ENCODE measurements at regions not wholly inside any gene's neighbourhood (a gene's known extent, or its start where the extent isn't known, plus 50 kb on each side); places are given as distances from the start of the nearest gene placed in this dataset.

GRCh38 chr2:144578099-144578498 is 58.2 kb upstream of the ZEB2 start:
- Mint-ChIP-seq H3K4me3 (ENCODE audit: low read depth) (no peak overlapping the region), H3K27ac (no peak overlapping the region), H3K4me1 (ENCODE audit: low read depth) (peaks cover 24% of the 10 kb centered on the region), H3K36me3 (ENCODE audit: insufficient read depth) (no peaks in the 10 kb centered on the region), H3K27me3 (no peaks in the 10 kb centered on the region), H3K9me3 (ENCODE audit: low read depth) (no peaks in the 10 kb centered on the region)
- DNase-seq (ENCODE audit: low spot score, unreplicated experiment) = no peak
- no peak for TF ChIP-seq CTCF (IDR thresholded peaks at IDR 0.05; ENCODE audit: unreplicated experiment)

DNA sequence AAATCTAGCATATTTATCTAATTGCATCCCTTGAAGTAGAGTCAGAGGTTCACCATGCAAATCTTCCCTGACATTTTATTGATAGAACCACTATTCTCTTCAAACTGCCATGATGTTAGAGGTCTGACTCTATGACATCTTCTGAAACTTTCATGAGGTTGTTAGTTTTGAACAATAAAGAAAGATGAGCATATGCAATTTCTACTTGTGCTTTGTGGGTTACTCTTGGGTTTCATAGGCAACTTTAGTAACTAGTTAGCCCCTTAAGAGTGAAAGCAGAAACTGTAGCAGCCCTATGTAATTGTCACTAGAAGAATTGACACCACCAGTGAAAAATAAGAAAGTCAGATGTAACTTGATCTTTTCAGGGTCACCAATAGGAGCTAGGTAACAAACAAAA is 53.1 kb upstream of the ZEB2 start:
- no peak overlapping the region for H3K27ac Mint-ChIP-seq
- no peak for TF ChIP-seq CTCF (IDR thresholded peaks at IDR 0.05; ENCODE audit: unreplicated experiment)
- DNase-seq (ENCODE audit: low spot score, unreplicated experiment) = no peak
- no peaks in the 10 kb centered on the region for H3K4me1 Mint-ChIP-seq (ENCODE audit: low read depth)
- H3K9me3 Mint-ChIP-seq (ENCODE audit: low read depth) = no peaks in the 10 kb centered on the region
- no peaks in the 10 kb centered on the region for H3K36me3 Mint-ChIP-seq (ENCODE audit: insufficient read depth)
- no peak overlapping the region for H3K4me3 Mint-ChIP-seq (ENCODE audit: low read depth)
- no peaks in the 10 kb centered on the region for H3K27me3 Mint-ChIP-seq

DNA sequence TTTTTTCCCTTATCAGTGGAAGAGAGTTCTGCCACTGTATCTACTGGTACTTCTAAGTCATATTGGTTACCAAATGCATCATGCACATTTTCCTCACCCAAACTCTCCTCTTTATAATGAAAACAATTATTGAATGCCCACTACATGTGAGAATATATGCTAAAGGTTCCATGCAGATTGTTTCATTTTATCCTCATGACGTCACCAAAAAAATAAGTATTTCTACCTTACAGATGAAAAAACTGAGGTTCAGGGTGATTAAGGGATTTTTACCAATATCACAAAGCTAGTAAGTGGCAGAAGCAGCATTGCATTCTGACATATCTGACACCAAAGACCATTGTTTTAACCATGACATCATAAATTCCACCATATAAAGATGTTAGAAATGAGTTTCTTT is 51.9 kb upstream of the ZEB2 start:
- TF ChIP-seq CTCF (IDR thresholded peaks at IDR 0.05; ENCODE audit: unreplicated experiment) = no peak
- DNase-seq (ENCODE audit: low spot score, unreplicated experiment) = no peak
- Mint-ChIP-seq H3K4me3 (ENCODE audit: low read depth) (no peak overlapping the region), H3K4me1 (ENCODE audit: low read depth) (no peaks in the 10 kb centered on the region), H3K9me3 (ENCODE audit: low read depth) (no peaks in the 10 kb centered on the region), H3K27me3 (no peaks in the 10 kb centered on the region), H3K27ac (no peak overlapping the region), H3K36me3 (ENCODE audit: insufficient read depth) (no peaks in the 10 kb centered on the region)

DNA sequence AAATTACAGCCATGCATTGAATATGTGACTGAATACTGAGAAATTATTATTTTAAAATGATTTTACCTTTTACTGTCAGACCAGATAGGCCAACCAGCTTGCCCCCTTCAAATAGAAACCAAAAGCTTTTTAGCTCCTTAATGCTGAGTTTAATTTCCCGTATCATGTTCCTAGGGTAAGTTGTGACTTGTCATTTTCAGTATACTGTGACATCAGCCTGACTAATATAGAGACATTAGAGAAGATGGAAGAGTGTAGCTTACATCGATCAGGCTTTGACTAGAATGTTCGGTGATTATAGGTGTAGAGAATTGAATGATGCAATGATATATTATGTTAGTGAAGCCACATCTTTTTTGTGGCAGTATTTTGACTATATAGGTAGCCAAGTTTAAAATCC is 50.6 kb upstream of the ZEB2 start:
- Mint-ChIP-seq H3K27me3 (no peaks in the 10 kb centered on the region), H3K36me3 (ENCODE audit: insufficient read depth) (no peaks in the 10 kb centered on the region), H3K4me1 (ENCODE audit: low read depth) (no peaks in the 10 kb centered on the region), H3K4me3 (ENCODE audit: low read depth) (no peak overlapping the region), H3K9me3 (ENCODE audit: low read depth) (no peaks in the 10 kb centered on the region), H3K27ac (no peak overlapping the region)
- DNase-seq (ENCODE audit: low spot score, unreplicated experiment) = no peak
- no peak for TF ChIP-seq CTCF (IDR thresholded peaks at IDR 0.05; ENCODE audit: unreplicated experiment)

All from progenitor cell of endocrine pancreas (in vitro differentiated cells).